WTC11 (cell line): ENCODE measurements at regions not wholly inside any gene's neighbourhood (a gene's known extent, or its start where the extent isn't known, plus 50 kb on each side); places are given as distances from the start of the nearest gene placed in this dataset.

Experiments
- ARID4B ChIP-seq: sonication (generic); formaldehyde crosslinking; IDR thresholded peaks from 2 replicates; pipeline ENCODE4 v1.8.0; 2023; ENCODE audit warnings: missing genetic modification reagents, mild to moderate bottlenecking, borderline replicate concordance
- ATF1 ChIP-seq: sonication (generic); formaldehyde crosslinking; IDR thresholded peaks from 2 replicates; pipeline ENCODE4 v1.8.1; 2023; ENCODE audit warnings: mild to moderate bottlenecking, moderate library complexity, missing genetic modification reagents
- NFE2L1 ChIP-seq: sonication (generic); formaldehyde crosslinking; IDR thresholded peaks from 2 replicates; pipeline ENCODE4 v1.8.1; 2023; ENCODE audit warnings: missing genetic modification reagents
- OVOL2 ChIP-seq: fragments of 250-450 bp; sonication (Bioruptor Pico); IDR thresholded peaks from 2 replicates; pipeline ENCODE4 v1.9.0; 2021; ENCODE audit warnings: mild to moderate bottlenecking, borderline replicate concordance
- SMAD3 ChIP-seq: sonication (generic); formaldehyde crosslinking; IDR thresholded peaks from 2 replicates; pipeline ENCODE4 v1.8.0; 2022; ENCODE audit warnings: missing genetic modification reagents, mild to moderate bottlenecking, borderline replicate concordance
- ZBTB21 ChIP-seq: sonication (generic); formaldehyde crosslinking; IDR thresholded peaks from 2 replicates; pipeline ENCODE4 v1.8.1; 2023; ENCODE audit warnings: mild to moderate bottlenecking, missing genetic modification reagents, borderline replicate concordance
- ZNF232 ChIP-seq: sonication (generic); formaldehyde crosslinking; IDR thresholded peaks from 2 replicates; pipeline ENCODE4 v1.8.0; 2022; ENCODE audit warnings: mild to moderate bottlenecking, missing genetic modification reagents
- ZNF263 ChIP-seq: sonication (generic); formaldehyde crosslinking; IDR thresholded peaks from 2 replicates; pipeline ENCODE4 v1.8.1; 2022; ENCODE audit warnings: low read depth, mild to moderate bottlenecking, moderate library complexity, missing genetic modification reagents
- TF ChIP-seq, protein P1 (sequence below): sonication (generic); formaldehyde crosslinking; IDR thresholded peaks from 2 replicates; pipeline ENCODE4 v1.8.1; 2023; ENCODE audit warnings: mild to moderate bottlenecking, missing genetic modification reagents, moderate library complexity
- TF ChIP-seq, protein P2 (sequence below): fragments of 200-600 bp; IDR thresholded peaks from 2 replicates; pipeline ENCODE4 v1.8.0; 2022; ENCODE audit warnings: antibody characterized with exemption

DNA sequence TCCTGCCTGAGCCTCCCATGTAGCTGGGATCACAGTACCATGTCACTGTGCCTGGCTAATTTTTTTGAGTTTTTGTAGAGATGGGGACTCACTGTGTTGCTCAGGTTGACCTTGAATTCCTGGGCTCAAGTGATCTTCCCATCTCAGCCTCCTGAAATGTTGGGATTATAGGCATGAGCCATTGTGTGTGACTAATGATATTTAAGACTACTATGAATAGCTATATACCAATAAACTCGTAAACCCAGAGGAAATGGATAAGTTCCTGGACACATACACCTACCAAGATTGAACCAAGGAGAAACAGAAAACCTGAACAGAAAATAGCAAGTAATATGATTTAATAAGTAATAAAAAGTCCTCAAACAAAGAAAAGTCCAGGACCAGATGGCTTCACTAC is 68.0 kb downstream of the TBR1 start:
- TF ChIP-seq, protein P1, sequence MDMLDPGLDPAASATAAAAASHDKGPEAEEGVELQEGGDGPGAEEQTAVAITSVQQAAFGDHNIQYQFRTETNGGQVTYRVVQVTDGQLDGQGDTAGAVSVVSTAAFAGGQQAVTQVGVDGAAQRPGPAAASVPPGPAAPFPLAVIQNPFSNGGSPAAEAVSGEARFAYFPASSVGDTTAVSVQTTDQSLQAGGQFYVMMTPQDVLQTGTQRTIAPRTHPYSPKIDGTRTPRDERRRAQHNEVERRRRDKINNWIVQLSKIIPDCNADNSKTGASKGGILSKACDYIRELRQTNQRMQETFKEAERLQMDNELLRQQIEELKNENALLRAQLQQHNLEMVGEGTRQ: no peak
- TF ChIP-seq, protein P2, sequence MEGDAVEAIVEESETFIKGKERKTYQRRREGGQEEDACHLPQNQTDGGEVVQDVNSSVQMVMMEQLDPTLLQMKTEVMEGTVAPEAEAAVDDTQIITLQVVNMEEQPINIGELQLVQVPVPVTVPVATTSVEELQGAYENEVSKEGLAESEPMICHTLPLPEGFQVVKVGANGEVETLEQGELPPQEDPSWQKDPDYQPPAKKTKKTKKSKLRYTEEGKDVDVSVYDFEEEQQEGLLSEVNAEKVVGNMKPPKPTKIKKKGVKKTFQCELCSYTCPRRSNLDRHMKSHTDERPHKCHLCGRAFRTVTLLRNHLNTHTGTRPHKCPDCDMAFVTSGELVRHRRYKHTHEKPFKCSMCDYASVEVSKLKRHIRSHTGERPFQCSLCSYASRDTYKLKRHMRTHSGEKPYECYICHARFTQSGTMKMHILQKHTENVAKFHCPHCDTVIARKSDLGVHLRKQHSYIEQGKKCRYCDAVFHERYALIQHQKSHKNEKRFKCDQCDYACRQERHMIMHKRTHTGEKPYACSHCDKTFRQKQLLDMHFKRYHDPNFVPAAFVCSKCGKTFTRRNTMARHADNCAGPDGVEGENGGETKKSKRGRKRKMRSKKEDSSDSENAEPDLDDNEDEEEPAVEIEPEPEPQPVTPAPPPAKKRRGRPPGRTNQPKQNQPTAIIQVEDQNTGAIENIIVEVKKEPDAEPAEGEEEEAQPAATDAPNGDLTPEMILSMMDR: no peak
- TF ChIP-seq ATF1 (no peak), NFE2L1 (CRISPR knock-in tag) (no peak), ZNF263 (no peak), SMAD3 (CRISPR knock-in tag) (no peak), OVOL2 (no peak), ZBTB21 (CRISPR knock-in tag) (no peak), ZNF232 (CRISPR knock-in tag) (no peak), ARID4B (no peak)
